ENCODE measurements at regions not wholly inside any gene's neighbourhood (a gene's known extent, or its start where the extent isn't known, plus 50 kb on each side); places are given as distances from the start of the nearest gene placed in this dataset.

DNA sequence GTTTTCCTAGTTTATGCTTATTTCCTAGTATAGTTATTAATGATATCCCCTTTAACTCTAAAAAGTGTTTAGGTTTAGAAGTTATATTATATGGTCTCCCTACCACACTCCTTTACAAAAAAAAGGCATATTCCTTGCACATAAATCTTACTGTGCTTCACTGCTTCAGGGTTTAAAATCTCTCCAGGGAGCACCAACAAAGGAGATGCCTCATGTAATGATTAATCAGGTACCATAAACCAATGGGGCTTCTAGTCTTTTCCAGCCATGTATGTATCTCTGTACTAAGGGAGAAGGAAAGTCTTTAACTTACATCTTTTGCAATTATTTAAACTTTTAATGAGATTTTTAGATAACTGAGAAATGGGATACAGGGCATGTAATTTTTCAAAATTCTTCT is 91.5 kb upstream of the RBMS3 start:
- intact Hi-C loops (cut with micrococcal nuclease; ENCODE audit: unreplicated experiment) (no loop called here), in situ Hi-C loops (cut with MboI) (no loop called here)
- H4K20me1 ChIP-seq (ENCODE audit: control insufficient read depth, insufficient read depth): no peaks in the 10 kb centered on the region
- no peak overlapping the region for H3K4me2 ChIP-seq (ENCODE audit: control insufficient read depth, insufficient read depth)
- no peak overlapping the region for H2AFZ ChIP-seq (ENCODE audit: control insufficient read depth, low read depth, low read length)
- DNase-seq (ENCODE audit: low read depth, low spot score) (no peak), FAIRE-seq (no peak), ATAC-seq (no peak)
- no TSS peak for BruUV-seq (replicated peaks)
- TF ChIP-seq CBX5 (IDR thresholded peaks at IDR 0.05; ENCODE audit: low read depth) (no peak), SMAD5 (IDR thresholded peaks at IDR 0.05; ENCODE audit: low read depth) (no peak)
- H3K79me2 ChIP-seq (ENCODE audit: control insufficient read depth, insufficient read depth, low read length): no peaks in the 10 kb centered on the region
- no peak overlapping the region for H3K4me3 ChIP-seq
- CTCF ChIA-PET: no interaction called here
- POLR2A ChIA-PET: no interaction called here
- no peaks in the 10 kb centered on the region for H3K9me3 ChIP-seq (replicated peaks; ENCODE audit: control insufficient read depth, insufficient read depth, low read length)
- no peak overlapping the region for H3K27ac ChIP-seq (ENCODE audit: control insufficient read depth, insufficient read depth)
- RAD21 ChIA-PET (ENCODE audit: unreplicated experiment): no interaction called here
- no peaks in the 10 kb centered on the region for H3K36me3 ChIP-seq (ENCODE audit: control insufficient read depth in 2 of 2, insufficient read depth in 2 of 2, low read length in 1 of 2)
- H3K4me1 ChIP-seq (ENCODE audit: control insufficient read depth, insufficient read depth, low read length): no peaks in the 10 kb centered on the region
- no peaks in the 10 kb centered on the region for H3K27me3 ChIP-seq (replicated peaks in 1 of 2; ENCODE audit: control insufficient read depth in 2 of 2, insufficient read depth in 2 of 2, low read length in 1 of 2)
- SMC1A ChIA-PET (ENCODE audit: uncharacterized antibody, unreplicated experiment): no interaction called here
- H3K9ac ChIP-seq (ENCODE audit: control insufficient read depth, insufficient read depth, low read length): no peak overlapping the region

DNA sequence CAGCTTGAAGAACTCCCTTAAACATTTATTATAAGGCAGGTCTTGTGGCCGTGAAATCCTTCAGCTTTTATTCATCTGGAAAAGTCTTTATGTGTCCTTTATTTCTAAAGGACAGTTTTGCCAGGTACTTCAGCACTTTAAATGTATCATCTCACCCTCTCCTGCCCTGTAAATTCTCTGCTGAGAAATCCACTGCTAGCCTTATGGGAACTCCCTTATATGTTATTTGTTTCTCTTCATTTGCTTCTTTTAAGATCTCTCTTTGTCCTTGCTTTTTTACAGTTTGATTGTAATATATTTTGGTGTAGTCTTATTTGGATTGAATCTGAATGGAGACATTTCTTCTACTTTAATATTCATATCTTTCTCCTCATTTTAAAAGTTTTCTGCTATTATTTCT is 86.7 kb upstream of the RBMS3 start:
- ChIA-PET CTCF (interaction anchor here (1.1 kb wide), 1 partner anchor 17 kb away, joined by 4 read pairs; no protein-coding TSS in a partner anchor), SMC1A (ENCODE audit: uncharacterized antibody, unreplicated experiment) (interaction anchor here (0.6 to 1.5 kb wide), 2 partner anchors 10 to 89 kb away, joined by 3 read pairs; no protein-coding TSS in a partner anchor), RAD21 (ENCODE audit: unreplicated experiment) (no interaction called here), POLR2A (no interaction called here)
- Histone ChIP-seq H3K9ac (ENCODE audit: control insufficient read depth, insufficient read depth, low read length) (no peak overlapping the region), H3K27ac (ENCODE audit: control insufficient read depth, insufficient read depth) (no peak overlapping the region), H4K20me1 (ENCODE audit: control insufficient read depth, insufficient read depth) (no peaks in the 10 kb centered on the region), H3K9me3 (replicated peaks; ENCODE audit: control insufficient read depth, insufficient read depth, low read length) (no peaks in the 10 kb centered on the region), H3K4me1 (ENCODE audit: control insufficient read depth, insufficient read depth, low read length) (no peaks in the 10 kb centered on the region), H3K36me3 (ENCODE audit: control insufficient read depth in 2 of 2, insufficient read depth in 2 of 2, low read length in 1 of 2) (no peaks in the 10 kb centered on the region), H2AFZ (ENCODE audit: control insufficient read depth, low read depth, low read length) (no peak overlapping the region), H3K27me3 (replicated peaks in 1 of 2; ENCODE audit: control insufficient read depth in 2 of 2, insufficient read depth in 2 of 2, low read length in 1 of 2) (no peaks in the 10 kb centered on the region), H3K4me2 (ENCODE audit: control insufficient read depth, insufficient read depth) (no peak overlapping the region), H3K79me2 (ENCODE audit: control insufficient read depth, insufficient read depth, low read length) (no peaks in the 10 kb centered on the region), H3K4me3 (no peak overlapping the region)
- intact Hi-C loops (cut with micrococcal nuclease; ENCODE audit: unreplicated experiment) (no loop called here), in situ Hi-C loops (cut with MboI) (no loop called here)
- ATAC-seq (no peak), DNase-seq (ENCODE audit: low read depth, low spot score) (no peak), FAIRE-seq (no peak)
- no TSS peak for BruUV-seq (replicated peaks)
- 0% methylated on average over 1 of the region's 1 CpG for WGBS (ENCODE audit: insufficient coverage, insufficient replicate concordance, low lambda C conversion rate, missing lambda C conversion rate)
- TF ChIP-seq RELA (IDR thresholded peaks at IDR 0.05; ENCODE audit: borderline replicate concordance, partially characterized antibody) (no peak), RAD51 (IDR thresholded peaks at IDR 0.05) (no peak), YY1 (IDR thresholded peaks at IDR 0.05; ENCODE audit: low read depth, low read length) (no peak), TCF12 (IDR thresholded peaks at IDR 0.05; ENCODE audit: low read depth, low read length) (no peak), CHD4 (IDR thresholded peaks at IDR 0.05) (no peak), BACH1 (IDR thresholded peaks at IDR 0.05; ENCODE audit: borderline replicate concordance) (no peak), NRF1 (conservative IDR thresholded peaks at IDR 0.05; ENCODE audit: low read depth, low read length) (no peak), NFIC (IDR thresholded peaks at IDR 0.05; ENCODE audit: low read depth, low read length) (no peak), ZBED1 (IDR thresholded peaks at IDR 0.05; ENCODE audit: borderline replicate concordance) (no peak), E2F4 (IDR thresholded peaks at IDR 0.05; ENCODE audit: low read depth, low read length) (no peak), ZSCAN29 (IDR thresholded peaks at IDR 0.05) (no peak), E2F8 (IDR thresholded peaks at IDR 0.05; ENCODE audit: low read depth, partially characterized antibody) (no peak), PML (IDR thresholded peaks at IDR 0.05; ENCODE audit: low read length) (no peak)
- TF ChIP-seq, protein P1, sequence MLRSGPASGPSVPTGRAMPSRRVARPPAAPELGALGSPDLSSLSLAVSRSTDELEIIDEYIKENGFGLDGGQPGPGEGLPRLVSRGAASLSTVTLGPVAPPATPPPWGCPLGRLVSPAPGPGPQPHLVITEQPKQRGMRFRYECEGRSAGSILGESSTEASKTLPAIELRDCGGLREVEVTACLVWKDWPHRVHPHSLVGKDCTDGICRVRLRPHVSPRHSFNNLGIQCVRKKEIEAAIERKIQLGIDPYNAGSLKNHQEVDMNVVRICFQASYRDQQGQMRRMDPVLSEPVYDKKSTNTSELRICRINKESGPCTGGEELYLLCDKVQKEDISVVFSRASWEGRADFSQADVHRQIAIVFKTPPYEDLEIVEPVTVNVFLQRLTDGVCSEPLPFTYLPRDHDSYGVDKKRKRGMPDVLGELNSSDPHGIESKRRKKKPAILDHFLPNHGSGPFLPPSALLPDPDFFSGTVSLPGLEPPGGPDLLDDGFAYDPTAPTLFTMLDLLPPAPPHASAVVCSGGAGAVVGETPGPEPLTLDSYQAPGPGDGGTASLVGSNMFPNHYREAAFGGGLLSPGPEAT (IDR thresholded peaks at IDR 0.05; ENCODE audit: low read depth): no peak

All from GM12878 (cell line).